Ovary (tissue), 7 donors: ENCODE measurements at regions not wholly inside any gene's neighbourhood (a gene's known extent, or its start where the extent isn't known, plus 50 kb on each side); places are given as distances from the start of the nearest gene placed in this dataset.

Source experiments
- DNase-seq, 5 donors: peaks; one replicate each; pipeline ENCODE4 v3.0.0-alpha.2; 2019 to 2020
- H3K27ac ChIP-seq, 2 donors: fragments of 200-600 bp; one replicate each; pipeline versions ENCODE4 v1.5.1 to v1.8.0; 2019 to 2022
- H3K27me3 ChIP-seq: fragments of 200-600 bp; one replicate; pipeline ENCODE4 v1.8.0; 2022
- H3K36me3 ChIP-seq: fragments of 200-600 bp; sonication (generic); one replicate; pipeline ENCODE4 v1.5.1; 2019
- H3K4me1 ChIP-seq: one replicate; pipeline ENCODE4 v1.8.1; 2013; ENCODE audit warnings: mild to moderate bottlenecking, moderate library complexity; ENCODE audit not compliant: insufficient read depth
- H3K4me3 ChIP-seq: fragments of 200-600 bp; sonication (generic); one replicate; pipeline ENCODE4 v1.5.1; 2017
- H3K9me3 ChIP-seq, 2 donors: fragments of 200-600 bp in 1 of 2; sonication (generic) in 1 of 2; one replicate each; pipeline versions ENCODE4 v1.5.1 to v1.8.1; 2013 to 2019; ENCODE audit warnings: mild to moderate bottlenecking in 1 of 2, moderate library complexity in 1 of 2
- EP300 ChIP-seq: sonication (generic); formaldehyde crosslinking; IDR thresholded peaks from one replicate; pipeline ENCODE4 v1.6.1; 2017; ENCODE audit warnings: antibody characterized with exemption
- POLR2A ChIP-seq: fragments of 450-650 bp; IDR thresholded peaks from one replicate; pipeline ENCODE4 v1.6.1; 2017; ENCODE audit warnings: antibody characterized with exemption, mild to moderate bottlenecking, moderate library complexity
- WGBS, 3 donors: extraction: QIAGEN DNeasy Blood & Tissue Kit in 1 of 3; methylation state at CpG; one replicate each; pipeline versions ENCODE4 v1.1.5 to v1.1.7; 2013 to 2017; 5-methylcytosine and 5-hydroxymethylcytosine counted together
- intact Hi-C, 4 donors: fragments of 100-400 bp; cut with DNase I; formaldehyde crosslinking; loops; one replicate each; pipeline versions ENCODE4 v1.11.0 to v1.15.1; 2022 to 2023
- TF ChIP-seq, protein P1 (sequence below), 3 donors: fragments of 450-650 bp in 2 of 3; fragments of 200-600 bp in 1 of 3; IDR thresholded peaks; one replicate each; pipeline versions ENCODE4 v1.5.1 to v1.8.0; 2016 to 2022; ENCODE audit warnings: antibody characterized with exemption in 3 of 3, mild to moderate bottlenecking in 1 of 3
- donor health status: DM: no; HTN: no; CAD: no; lungs with moderate emphysema.
- donor health status: DM: no; HTN: no; CAD: no.
- donor health status: Bipolar disorder and iron deficiency.
- donor health status: DM: no; HTN: no; CAD: no.
- donor health status: DM: yes; HTN: yes; CAD: no.

DNA sequence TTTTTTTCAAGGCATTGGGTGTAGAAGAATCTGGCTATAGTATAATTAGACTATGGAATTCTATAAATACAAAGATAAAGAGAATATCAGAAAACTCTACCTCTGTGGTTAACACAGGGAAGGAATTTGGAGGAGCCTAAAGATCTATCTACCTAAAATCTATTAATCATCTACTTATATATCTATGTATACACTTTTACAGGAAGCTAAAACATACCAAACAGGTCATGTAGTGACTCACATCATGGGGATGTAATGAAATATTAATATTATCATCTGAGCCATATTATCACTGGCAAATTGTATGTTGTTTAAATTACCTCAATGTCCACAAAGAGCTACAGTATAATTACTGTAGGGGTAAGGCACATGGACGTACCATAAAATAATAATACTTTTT, 1748.2 kb downstream of the EFNA5 start:
- intact Hi-C loops, result no loop called here
- WGBS, 3 donors, result 95 to 96% (median 96%) methylated on average over 1 of the region's 1 CpG

DNA sequence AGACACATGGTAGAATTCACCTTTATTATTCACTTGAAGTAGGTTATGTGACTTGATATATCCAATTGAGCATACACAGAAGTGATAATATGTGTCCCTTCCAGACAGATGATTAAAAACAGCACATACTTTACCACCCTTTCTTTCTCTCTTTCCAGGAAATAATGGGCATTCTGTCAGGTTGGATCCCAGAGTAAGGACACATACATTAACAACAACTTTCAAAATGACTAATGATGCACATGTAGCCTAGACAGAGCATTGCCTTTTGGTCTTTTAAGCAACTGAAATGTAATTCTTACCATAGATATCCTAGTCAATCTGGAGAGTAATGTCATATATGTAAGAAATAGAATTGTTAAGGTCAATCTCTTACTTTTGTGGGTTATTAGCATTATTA, 1748.7 kb downstream of the EFNA5 start:
- no peak for DNase-seq
- H3K9me3 ChIP-seq, result no peaks in the 10 kb centered on the region
- H3K36me3 ChIP-seq, result no peaks in the 10 kb centered on the region
- H3K4me1 ChIP-seq, result no peaks in the 10 kb centered on the region
- intact Hi-C loops, result no loop called here
- H3K4me3 ChIP-seq, result no peak overlapping the region
- TF ChIP-seq, protein P1, sequence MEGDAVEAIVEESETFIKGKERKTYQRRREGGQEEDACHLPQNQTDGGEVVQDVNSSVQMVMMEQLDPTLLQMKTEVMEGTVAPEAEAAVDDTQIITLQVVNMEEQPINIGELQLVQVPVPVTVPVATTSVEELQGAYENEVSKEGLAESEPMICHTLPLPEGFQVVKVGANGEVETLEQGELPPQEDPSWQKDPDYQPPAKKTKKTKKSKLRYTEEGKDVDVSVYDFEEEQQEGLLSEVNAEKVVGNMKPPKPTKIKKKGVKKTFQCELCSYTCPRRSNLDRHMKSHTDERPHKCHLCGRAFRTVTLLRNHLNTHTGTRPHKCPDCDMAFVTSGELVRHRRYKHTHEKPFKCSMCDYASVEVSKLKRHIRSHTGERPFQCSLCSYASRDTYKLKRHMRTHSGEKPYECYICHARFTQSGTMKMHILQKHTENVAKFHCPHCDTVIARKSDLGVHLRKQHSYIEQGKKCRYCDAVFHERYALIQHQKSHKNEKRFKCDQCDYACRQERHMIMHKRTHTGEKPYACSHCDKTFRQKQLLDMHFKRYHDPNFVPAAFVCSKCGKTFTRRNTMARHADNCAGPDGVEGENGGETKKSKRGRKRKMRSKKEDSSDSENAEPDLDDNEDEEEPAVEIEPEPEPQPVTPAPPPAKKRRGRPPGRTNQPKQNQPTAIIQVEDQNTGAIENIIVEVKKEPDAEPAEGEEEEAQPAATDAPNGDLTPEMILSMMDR (IDR thresholded peaks at IDR 0.05), result no peak
- no peak for TF ChIP-seq POLR2A
- no peak for TF ChIP-seq EP300
- H3K27me3 ChIP-seq, result no peaks in the 10 kb centered on the region
- H3K27ac ChIP-seq, result no peak overlapping the region

More for the DNA sequence above, 1748.2 kb downstream of the EFNA5 start:
- Histone ChIP-seq H3K36me3 (no peaks in the 10 kb centered on the region), H3K27ac (no peak overlapping the region), H3K27me3 (no peaks in the 10 kb centered on the region), H3K4me3 (no peak overlapping the region), H3K4me1 (no peaks in the 10 kb centered on the region), H3K9me3 (no peaks in the 10 kb centered on the region)
- DNase-seq, result no peak
- no peak for TF ChIP-seq EP300
- no peak for TF ChIP-seq POLR2A
- TF ChIP-seq, protein P1 (IDR thresholded peaks at IDR 0.05), result no peak

DNA sequence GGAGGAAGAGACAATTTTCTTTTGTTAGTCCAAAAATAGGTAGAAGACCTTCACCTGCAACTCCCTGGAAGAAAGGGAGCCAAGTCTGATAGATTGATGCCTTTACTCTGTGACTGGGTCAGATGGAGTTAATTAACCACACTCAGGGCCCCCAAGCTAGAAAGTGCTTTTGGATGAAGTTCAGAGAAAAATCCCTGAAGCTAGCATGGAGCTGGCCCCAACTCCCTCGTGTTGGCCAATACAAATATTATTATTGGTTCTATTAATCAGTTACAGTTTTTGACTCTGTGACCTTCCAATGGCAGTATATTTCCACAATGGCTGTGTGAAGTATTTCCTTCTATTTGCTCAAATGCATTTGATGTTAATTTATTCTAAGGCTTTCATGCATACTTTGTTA, 1753.5 kb downstream of the EFNA5 start:
- DNase-seq, result no peak
- Histone ChIP-seq H3K4me1 (no peaks in the 10 kb centered on the region), H3K36me3 (no peaks in the 10 kb centered on the region), H3K27ac (no peak overlapping the region), H3K9me3 (no peaks in the 10 kb centered on the region), H3K27me3 (no peaks in the 10 kb centered on the region), H3K4me3 (no peak overlapping the region)
- TF ChIP-seq, protein P1 (IDR thresholded peaks at IDR 0.05), result no peak
- TF ChIP-seq POLR2A, result no peak
- no peak for TF ChIP-seq EP300
- intact Hi-C loops, result no loop called here
- WGBS, 3 donors, result 11 to 20% (median 20%) methylated on average over 1 of the region's 1 CpG

DNA sequence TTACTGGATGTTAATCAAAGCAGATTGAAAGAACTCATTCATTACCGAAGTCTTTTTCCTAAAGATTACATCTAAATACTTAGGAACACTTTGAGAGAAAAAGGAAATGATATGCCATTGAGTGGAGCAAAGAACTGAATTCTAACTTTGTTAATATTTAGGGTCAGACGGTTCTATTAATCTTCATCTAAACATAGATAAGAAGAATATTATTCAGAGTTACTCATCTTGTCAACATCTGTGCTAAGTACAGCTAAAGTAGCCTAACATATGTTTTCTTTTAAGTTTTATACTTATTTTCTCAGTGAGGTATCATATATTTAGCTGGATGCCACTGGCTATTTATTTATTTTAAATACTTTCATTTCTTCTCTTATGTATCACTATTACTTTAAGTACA, 1763.7 kb downstream of the EFNA5 start:
- 48 to 52% (median 50%) methylated on average over 2 of the region's 2 CpGs for WGBS, 3 donors
- TF ChIP-seq, protein P1 (IDR thresholded peaks at IDR 0.05), result no peak
- no peak for TF ChIP-seq POLR2A
- no peak for TF ChIP-seq EP300
- intact Hi-C loops, result no loop called here

DNA sequence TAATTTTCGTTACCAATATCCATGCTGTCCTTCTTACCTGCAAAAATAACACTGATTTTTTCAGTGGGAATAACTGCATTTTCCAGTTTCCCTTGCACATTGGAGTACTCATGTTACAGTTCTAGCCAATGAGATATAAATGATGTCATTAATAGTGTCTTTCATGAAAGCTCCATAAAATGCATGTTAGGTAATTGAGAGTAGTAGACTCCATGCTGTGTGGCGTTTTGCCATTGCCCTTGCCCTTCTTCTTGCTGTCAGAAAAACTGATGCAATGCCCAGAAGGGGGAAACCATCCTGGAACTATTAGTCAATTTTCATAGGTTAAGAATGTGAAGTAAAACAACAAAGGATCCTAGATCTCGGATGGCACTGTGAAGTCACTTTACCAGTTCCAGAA, 1765.3 kb downstream of the EFNA5 start:
- Histone ChIP-seq H3K36me3 (no peaks in the 10 kb centered on the region), H3K9me3 (no peaks in the 10 kb centered on the region), H3K27ac (no peak overlapping the region), H3K27me3 (no peaks in the 10 kb centered on the region), H3K4me1 (no peaks in the 10 kb centered on the region), H3K4me3 (no peak overlapping the region)
- 87 to 97% (median 94%) methylated on average over 3 of the region's 3 CpGs for WGBS, 3 donors
- no peak for DNase-seq
- intact Hi-C loops, result no loop called here
- TF ChIP-seq EP300 (no peak), POLR2A (no peak)
- TF ChIP-seq, protein P1 (IDR thresholded peaks at IDR 0.05), result no peak

More for the DNA sequence above, 1763.7 kb downstream of the EFNA5 start:
- Histone ChIP-seq H3K4me3 (no peak overlapping the region), H3K4me1 (no peaks in the 10 kb centered on the region), H3K27me3 (no peaks in the 10 kb centered on the region), H3K9me3 (no peaks in the 10 kb centered on the region), H3K27ac (no peak overlapping the region), H3K36me3 (no peaks in the 10 kb centered on the region)
- no peak for DNase-seq
